ENCODE measurements at regions not wholly inside any gene's neighbourhood (a gene's known extent, or its start where the extent isn't known, plus 50 kb on each side); places are given as distances from the start of the nearest gene placed in this dataset.

GRCh38 chr20:10724449-10725173 lies 50.8 kb upstream of the JAG1 start:
- Histone ChIP-seq H3K36me3 (no peaks in the 10 kb centered on the region), H3K4me1 (no peaks in the 10 kb centered on the region), H3K27me3 (peaks cover 5% of the 10 kb centered on the region), H3K9me3 (no peaks in the 10 kb centered on the region), H3K4me3 (ENCODE audit: low read depth, low read length) (no peak overlapping the region)
- no peak for DNase-seq
- TF ChIP-seq CTCF (IDR thresholded peaks at IDR 0.05; ENCODE audit: low read depth, low read length) = no peak

- TF ChIP-seq CTCF (IDR thresholded peaks at IDR 0.05; ENCODE audit: low read depth, low read length) = no peak
- no peak overlapping the region for H3K4me3 ChIP-seq (ENCODE audit: low read depth, low read length)
- no peaks in the 10 kb centered on the region for H3K36me3 ChIP-seq
- DNase-seq = no peak
- no peaks in the 10 kb centered on the region for H3K9me3 ChIP-seq
- no peaks in the 10 kb centered on the region for H3K4me1 ChIP-seq
- no peaks in the 10 kb centered on the region for H3K27me3 ChIP-seq
Observed at GRCh38 chr20:10728873-10729670, 55.3 kb upstream of the JAG1 start.

GRCh38 chr20:10729785-10730184 lies 56.0 kb upstream of the JAG1 start:
- no peak for TF ChIP-seq CTCF (IDR thresholded peaks at IDR 0.05; ENCODE audit: low read depth, low read length)
- no peaks in the 10 kb centered on the region for H3K9me3 ChIP-seq
- DNase-seq = no peak
- H3K36me3 ChIP-seq = no peaks in the 10 kb centered on the region
- no peak overlapping the region for H3K4me3 ChIP-seq (ENCODE audit: low read depth, low read length)
- H3K27me3 ChIP-seq = no peaks in the 10 kb centered on the region
- H3K4me1 ChIP-seq = no peaks in the 10 kb centered on the region

GRCh38 chr20:10730629-10731183 lies 56.9 kb upstream of the JAG1 start:
- Histone ChIP-seq H3K27me3 (no peaks in the 10 kb centered on the region), H3K9me3 (no peaks in the 10 kb centered on the region), H3K4me3 (ENCODE audit: low read depth, low read length) (no peak overlapping the region), H3K36me3 (no peaks in the 10 kb centered on the region), H3K4me1 (no peaks in the 10 kb centered on the region)
- DNase-seq = no peak
- TF ChIP-seq CTCF (IDR thresholded peaks at IDR 0.05; ENCODE audit: low read depth, low read length) = no peak

GRCh38 chr20:10731190-10731965 lies 57.6 kb upstream of the JAG1 start:
- no peak overlapping the region for H3K4me3 ChIP-seq (ENCODE audit: low read depth, low read length)
- no peak for TF ChIP-seq CTCF (IDR thresholded peaks at IDR 0.05; ENCODE audit: low read depth, low read length)
- no peaks in the 10 kb centered on the region for H3K9me3 ChIP-seq
- H3K27me3 ChIP-seq = no peaks in the 10 kb centered on the region
- no peaks in the 10 kb centered on the region for H3K4me1 ChIP-seq
- no peaks in the 10 kb centered on the region for H3K36me3 ChIP-seq
- no peak for DNase-seq
